ENCODE measurements at regions not wholly inside any gene's neighbourhood (a gene's known extent, or its start where the extent isn't known, plus 50 kb on each side); places are given as distances from the start of the nearest gene placed in this dataset.
A peak's percentile ranks its signal among the peaks of the same experiment; 100 is the strongest.

DNA sequence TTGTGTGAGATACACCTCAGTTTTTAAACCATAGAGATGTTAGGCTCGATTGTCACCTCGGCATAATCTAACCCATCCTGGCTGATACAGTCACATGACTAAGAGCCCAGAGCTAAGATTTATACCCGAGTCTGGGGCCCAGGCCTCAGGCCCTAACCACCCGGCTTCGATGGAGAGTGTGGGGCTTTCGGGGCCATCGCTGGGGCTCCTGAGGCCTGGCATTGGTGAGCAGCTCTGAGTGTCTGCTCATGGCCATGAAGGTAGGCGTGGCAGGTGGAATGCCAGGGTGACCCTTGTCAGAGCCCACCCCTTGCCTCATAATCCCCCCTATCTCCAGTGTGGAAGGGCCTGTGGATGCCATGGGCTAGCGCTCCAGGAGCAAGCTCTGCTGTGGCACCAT, 164.3 kb downstream of the BMP7 start (continued):
- TF ChIP-seq, protein P1, sequence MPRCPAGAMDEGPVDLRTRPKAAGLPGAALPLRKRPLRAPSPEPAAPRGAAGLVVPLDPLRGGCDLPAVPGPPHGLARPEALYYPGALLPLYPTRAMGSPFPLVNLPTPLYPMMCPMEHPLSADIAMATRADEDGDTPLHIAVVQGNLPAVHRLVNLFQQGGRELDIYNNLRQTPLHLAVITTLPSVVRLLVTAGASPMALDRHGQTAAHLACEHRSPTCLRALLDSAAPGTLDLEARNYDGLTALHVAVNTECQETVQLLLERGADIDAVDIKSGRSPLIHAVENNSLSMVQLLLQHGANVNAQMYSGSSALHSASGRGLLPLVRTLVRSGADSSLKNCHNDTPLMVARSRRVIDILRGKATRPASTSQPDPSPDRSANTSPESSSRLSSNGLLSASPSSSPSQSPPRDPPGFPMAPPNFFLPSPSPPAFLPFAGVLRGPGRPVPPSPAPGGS (IDR thresholded peaks at IDR 0.05; ENCODE audit: borderline replicate concordance, insufficient read depth, low read depth, low read length, poor library complexity, severe bottlenecking) = no peak
- TF ChIP-seq MTA2 (IDR thresholded peaks at IDR 0.05; ENCODE audit: low read depth) (no peak), RAD21 (IDR thresholded peaks at IDR 0.05; ENCODE audit: insufficient read depth, low read depth, low read length) (no peak), ASH2L (IDR thresholded peaks at IDR 0.05; ENCODE audit: borderline replicate concordance, low read depth) (no peak), POLR2A (IDR thresholded peaks at IDR 0.05; ENCODE audit: low read depth, low read length) (no peak), EED (IDR thresholded peaks at IDR 0.05; ENCODE audit: low read depth) (no peak)

- SMC1A ChIA-PET (ENCODE audit: uncharacterized antibody, unreplicated experiment) = no interaction called here
- no peaks in the 10 kb centered on the region for H3K79me2 ChIP-seq (ENCODE audit: control insufficient read depth, insufficient read depth, low read length)
- no peak overlapping the region for H3K9ac ChIP-seq (ENCODE audit: control insufficient read depth, insufficient read depth, low read length)
- H3K36me3 ChIP-seq (ENCODE audit: control insufficient read depth in 2 of 2, insufficient read depth in 2 of 2, low read length in 1 of 2) = no peaks in the 10 kb centered on the region
- H3K27ac ChIP-seq (ENCODE audit: control insufficient read depth, insufficient read depth) = no peak overlapping the region
- DNase-seq (ENCODE audit: low read depth, low spot score) = no peak
- in situ Hi-C loops (cut with MboI) (no loop called here), intact Hi-C loops (cut with micrococcal nuclease; ENCODE audit: unreplicated experiment) (no loop called here)
- 36% methylated on average over 10 of the region's 10 CpGs for WGBS (ENCODE audit: insufficient coverage, insufficient replicate concordance, low lambda C conversion rate, missing lambda C conversion rate)
- no peaks in the 10 kb centered on the region for H4K20me1 ChIP-seq (ENCODE audit: control insufficient read depth, insufficient read depth)
- H3K4me1 ChIP-seq (ENCODE audit: control insufficient read depth, insufficient read depth, low read length) = no peaks in the 10 kb centered on the region
- H3K27me3 ChIP-seq (replicated peaks in 1 of 2; ENCODE audit: control insufficient read depth in 2 of 2, insufficient read depth in 2 of 2, low read length in 1 of 2) = no peaks in the 10 kb centered on the region; a peak in 1 of 4 replicates
- no peak for FAIRE-seq
- BruUV-seq (replicated peaks) = no TSS peak
- H3K4me2 ChIP-seq (ENCODE audit: control insufficient read depth, insufficient read depth) = no peak overlapping the region
- CTCF ChIA-PET = no interaction called here
- H3K9me3 ChIP-seq (replicated peaks; ENCODE audit: control insufficient read depth, insufficient read depth, low read length) = no peaks in the 10 kb centered on the region; the same call in 2 of the 3 replicates
- RAD21 ChIA-PET (ENCODE audit: unreplicated experiment) = no interaction called here
- ATAC-seq = no peak
- POLR2A ChIA-PET = no interaction called here
- no peak for TF ChIP-seq WRNIP1 (IDR thresholded peaks at IDR 0.05; ENCODE audit: borderline replicate concordance, low read depth, low read length)
- TF ChIP-seq ETV6 (conservative IDR thresholded peaks at IDR 0.05 in 1 of 2, IDR thresholded peaks at IDR 0.05 in 1 of 2; ENCODE audit: borderline replicate concordance in 1 of 2, low read depth in 1 of 2) = peak in 1 of 2 experiments; percentile 19; a peak in 1 of 4 replicates
- TF ChIP-seq SMAD5 (IDR thresholded peaks at IDR 0.05; ENCODE audit: low read depth) = no peak
- no peak overlapping the region for H2AFZ ChIP-seq (ENCODE audit: control insufficient read depth, low read depth, low read length)
- H3K4me3 ChIP-seq = no peak overlapping the region
Measured at GRCh38 chr20:57102566-57102965, 163.9 kb downstream of the BMP7 start.
